OCI-LY7 (cell line): ENCODE measurements at regions not wholly inside any gene's neighbourhood (a gene's known extent, or its start where the extent isn't known, plus 50 kb on each side); places are given as distances from the start of the nearest gene placed in this dataset.

ENCODE experiments used
- BruUV-seq: library from RNA; stranded (reverse); fragments of 400-500 nt; replicated peaks from 2 replicates; lab custom pipeline; 2021; lab: Mats Ljungman, UMichigan
- CTCF ChIA-PET: fragments of 300-600 bp; sonication (Branson Sonifier 250); formaldehyde crosslinking; loops from one replicate; lab custom pipeline; 2022; ENCODE audit warnings: antibody characterized with exemption; ENCODE audit not compliant: unreplicated experiment; lab: Charles Lee
- POLR2A ChIA-PET: fragments of 300-600 bp; sonication (Branson Sonifier 250); formaldehyde crosslinking; loops from one replicate; lab custom pipeline; 2022; ENCODE audit warnings: antibody characterized with exemption; lab: Charles Lee
- DNase-seq: peaks from one replicate; pipeline ENCODE4 v3.0.0-alpha.2; 2015; ENCODE audit warnings: low spot score
- H2AFZ ChIP-seq: fragments of 200-600 bp; sonication (generic), shearing (Covaris generic); 2 replicates; pipeline ENCODE4 v1.6.1; 2014; ENCODE audit warnings: mild to moderate bottlenecking, antibody characterized with exemption, low read length, moderate library complexity
- H3K27ac ChIP-seq: fragments of 200-600 bp; sonication (generic); 2 replicates; pipeline ENCODE4 v1.5.1; 2014; ENCODE audit warnings: mixed run types, low read depth, mild to moderate bottlenecking, moderate library complexity, low read length, inconsistent platforms; ENCODE audit not compliant: poor library complexity, severe bottlenecking
- H3K36me3 ChIP-seq: fragments of 200-600 bp; sonication (generic); 2 replicates; pipeline ENCODE4 v1.6.1; 2014; ENCODE audit warnings: mild to moderate bottlenecking, antibody characterized with exemption, low read length, moderate library complexity, mixed read lengths; ENCODE audit not compliant: insufficient read depth
- H3K4me1 ChIP-seq: fragments of 200-600 bp; sonication (generic); 2 replicates; pipeline ENCODE4 v1.5.1; 2014; ENCODE audit warnings: mild to moderate bottlenecking, low read length; ENCODE audit not compliant: insufficient read depth, poor library complexity, severe bottlenecking
- H3K4me2 ChIP-seq: fragments of 200-600 bp; sonication (generic); 2 replicates; pipeline ENCODE4 v1.6.1; 2014; ENCODE audit warnings: mild to moderate bottlenecking, low read length
- H3K4me3 ChIP-seq: fragments of 200-600 bp; sonication (generic); 2 replicates; pipeline ENCODE4 v1.5.1; 2014; ENCODE audit warnings: mild to moderate bottlenecking, low read depth, low read length; ENCODE audit not compliant: poor library complexity, severe bottlenecking
- H3K79me2 ChIP-seq: fragments of 200-600 bp; sonication (generic); 2 replicates; pipeline ENCODE4 v1.6.1; 2016; ENCODE audit warnings: low read depth, mild to moderate bottlenecking, low read length, moderate library complexity, mixed read lengths; ENCODE audit not compliant: insufficient read depth
- H3K9me2 ChIP-seq: fragments of 200-600 bp; sonication (generic); 2 replicates; pipeline ENCODE4 v1.6.1; 2016; ENCODE audit warnings: mild to moderate bottlenecking, low read length, mixed read lengths; ENCODE audit not compliant: insufficient read depth
- H3K9me3 ChIP-seq: fragments of 200-600 bp; sonication (generic); 2 replicates; pipeline ENCODE4 v1.6.1; 2014; ENCODE audit warnings: mild to moderate bottlenecking, mixed run types, low read length, mixed read lengths
- H4K20me1 ChIP-seq: fragments of 200-600 bp; sonication (generic); 2 replicates; pipeline ENCODE4 v1.6.1; 2014; ENCODE audit warnings: mild to moderate bottlenecking, antibody characterized with exemption, low read length, moderate library complexity, mixed read lengths; ENCODE audit not compliant: insufficient read depth
- EZH2phosphoT487 ChIP-seq: fragments of 200-600 bp; sonication (generic); IDR thresholded peaks from 2 replicates; pipeline ENCODE4 v1.6.1; 2018; ENCODE audit warnings: low read depth, borderline replicate concordance, mild to moderate bottlenecking, mixed run types, antibody characterized with exemption, low read length, moderate library complexity, mixed read lengths
- intact Hi-C: fragments of 100-400 bp; cut with micrococcal nuclease; formaldehyde crosslinking; loops from one replicate; pipeline ENCODE4 v1.10.0; 2022; ENCODE audit not compliant: unreplicated experiment
- TF ChIP-seq, protein P1 (sequence below): fragments of 200-600 bp; sonication (generic); conservative IDR thresholded peaks from 2 replicates; pipeline ENCODE4 v1.5.1; 2014; ENCODE audit warnings: mild to moderate bottlenecking, antibody characterized with exemption, low read length, moderate library complexity, mixed read lengths

DNA sequence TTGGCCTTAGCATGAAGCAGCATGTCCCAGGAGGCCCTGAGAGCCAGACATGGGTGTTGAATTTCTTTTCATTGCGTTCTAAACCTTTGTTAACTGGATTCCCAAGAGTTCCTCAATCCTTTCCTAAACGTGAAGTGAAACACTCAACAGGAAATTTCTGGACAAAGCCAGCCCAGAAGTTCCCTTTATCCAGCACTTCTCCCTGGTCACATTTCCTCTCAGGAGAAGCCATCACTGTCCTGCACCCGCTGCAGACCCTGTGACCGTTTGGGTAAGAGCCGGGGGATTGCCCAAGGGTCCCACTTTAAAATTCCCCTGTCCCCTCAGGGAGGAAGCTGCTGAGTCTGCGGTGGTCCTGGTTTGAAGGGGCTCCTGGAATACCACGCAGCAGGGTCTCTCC is 88.0 kb upstream of the ZPBP start:
- Histone ChIP-seq H3K79me2 (no peaks in the 10 kb centered on the region), H2AFZ (no peak overlapping the region), H3K4me2 (no peak overlapping the region), H3K4me1 (peaks cover 8% of the 10 kb centered on the region), H4K20me1 (no peaks in the 10 kb centered on the region), H3K27ac (no peak overlapping the region), H3K9me2 (no peaks in the 10 kb centered on the region), H3K36me3 (no peaks in the 10 kb centered on the region), H3K4me3 (no peak overlapping the region), H3K9me3 (no peaks in the 10 kb centered on the region)
- CTCF ChIA-PET = no interaction called here
- intact Hi-C loops = no loop called here
- BruUV-seq = no TSS peak
- POLR2A ChIA-PET = interaction anchor here (1.7 kb wide), 1 partner anchor 14 kb away, joined by 3 read pairs; no protein-coding TSS in a partner anchor
- no peak for DNase-seq
- no peak for TF ChIP-seq EZH2phosphoT487
- TF ChIP-seq, protein P1, sequence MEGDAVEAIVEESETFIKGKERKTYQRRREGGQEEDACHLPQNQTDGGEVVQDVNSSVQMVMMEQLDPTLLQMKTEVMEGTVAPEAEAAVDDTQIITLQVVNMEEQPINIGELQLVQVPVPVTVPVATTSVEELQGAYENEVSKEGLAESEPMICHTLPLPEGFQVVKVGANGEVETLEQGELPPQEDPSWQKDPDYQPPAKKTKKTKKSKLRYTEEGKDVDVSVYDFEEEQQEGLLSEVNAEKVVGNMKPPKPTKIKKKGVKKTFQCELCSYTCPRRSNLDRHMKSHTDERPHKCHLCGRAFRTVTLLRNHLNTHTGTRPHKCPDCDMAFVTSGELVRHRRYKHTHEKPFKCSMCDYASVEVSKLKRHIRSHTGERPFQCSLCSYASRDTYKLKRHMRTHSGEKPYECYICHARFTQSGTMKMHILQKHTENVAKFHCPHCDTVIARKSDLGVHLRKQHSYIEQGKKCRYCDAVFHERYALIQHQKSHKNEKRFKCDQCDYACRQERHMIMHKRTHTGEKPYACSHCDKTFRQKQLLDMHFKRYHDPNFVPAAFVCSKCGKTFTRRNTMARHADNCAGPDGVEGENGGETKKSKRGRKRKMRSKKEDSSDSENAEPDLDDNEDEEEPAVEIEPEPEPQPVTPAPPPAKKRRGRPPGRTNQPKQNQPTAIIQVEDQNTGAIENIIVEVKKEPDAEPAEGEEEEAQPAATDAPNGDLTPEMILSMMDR = no peak

DNA sequence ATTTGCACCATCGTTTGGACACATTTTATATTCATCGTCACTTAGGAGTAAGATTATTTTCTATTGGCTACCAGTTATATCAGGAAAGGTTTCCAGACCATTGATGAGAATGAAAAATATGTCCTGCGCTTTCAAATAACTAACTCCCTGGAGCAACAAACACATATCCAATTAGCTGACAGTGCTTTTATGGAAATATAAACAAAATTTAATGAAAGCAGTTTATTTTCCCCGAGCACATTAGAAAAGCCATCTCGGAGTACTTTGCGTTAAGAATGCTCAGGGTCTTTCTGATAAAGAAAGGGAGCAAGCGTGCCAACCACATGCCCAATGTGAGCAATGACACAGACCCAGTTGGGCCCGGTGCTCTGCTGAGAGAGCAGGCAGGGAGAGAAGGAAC is 85.1 kb upstream of the ZPBP start:
- no peak overlapping the region for H2AFZ ChIP-seq
- DNase-seq = no peak
- BruUV-seq = no TSS peak
- no peaks in the 10 kb centered on the region for H4K20me1 ChIP-seq
- no peaks in the 10 kb centered on the region for H3K79me2 ChIP-seq
- ChIA-PET CTCF (no interaction called here), POLR2A (interaction anchor here (1.0 to 1.7 kb wide), 2 partner anchors 16 to 25 kb away, joined by 3 to 10 read pairs; no protein-coding TSS in a partner anchor)
- H3K36me3 ChIP-seq = no peaks in the 10 kb centered on the region; the same call in 1 of the 2 replicates
- H3K27ac ChIP-seq = no peak overlapping the region
- H3K9me3 ChIP-seq = 0 out of 2 replicates have a peak, but pooled peaks cover 4% of the 10 kb centered on the region
- H3K4me3 ChIP-seq = no peak overlapping the region
- no peak overlapping the region for H3K4me2 ChIP-seq
- TF ChIP-seq EZH2phosphoT487 = no peak
- TF ChIP-seq, protein P1 = no peak
- peaks cover 8% of the 10 kb centered on the region for H3K4me1 ChIP-seq
- intact Hi-C loops = no loop called here
- H3K9me2 ChIP-seq = no peaks in the 10 kb centered on the region

DNA sequence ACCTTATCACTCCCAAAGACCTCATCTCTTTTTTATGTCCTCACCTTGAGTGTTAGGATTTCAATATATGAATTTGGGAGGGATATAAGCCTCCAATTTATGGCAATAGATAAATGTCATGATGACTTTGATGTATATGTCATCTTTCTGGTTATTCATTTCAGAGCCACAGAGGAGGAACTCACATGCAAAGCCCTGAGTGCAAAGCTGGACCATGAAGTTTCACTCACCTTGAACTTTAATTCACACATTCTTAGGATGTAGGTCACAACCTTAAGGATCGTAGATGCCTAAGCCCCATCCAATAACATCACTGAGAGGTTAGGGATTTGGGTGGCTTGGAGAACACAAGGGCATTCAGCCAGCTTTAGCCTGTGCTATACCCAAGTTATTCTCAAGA is 81.9 kb upstream of the ZPBP start:
- Histone ChIP-seq H3K4me1 (peaks cover 4% of the 10 kb centered on the region), H4K20me1 (no peaks in the 10 kb centered on the region), H3K9me2 (no peaks in the 10 kb centered on the region), H3K4me3 (no peak overlapping the region), H3K4me2 (no peak overlapping the region), H2AFZ (no peak overlapping the region), H3K27ac (no peak overlapping the region), H3K79me2 (no peaks in the 10 kb centered on the region), H3K9me3 (0 out of 2 replicates have a peak, but pooled peaks cover 4% of the 10 kb centered on the region), H3K36me3 (no peaks in the 10 kb centered on the region; the same call in 1 of the 2 replicates)
- POLR2A ChIA-PET = interaction anchor here (1.0 kb wide), 1 partner anchor 22 kb away, joined by 3 read pairs; no protein-coding TSS in a partner anchor
- intact Hi-C loops = no loop called here
- BruUV-seq = no TSS peak
- TF ChIP-seq, protein P1 = no peak
- no peak for TF ChIP-seq EZH2phosphoT487
- DNase-seq = no peak
- CTCF ChIA-PET = no interaction called here
